ENCODE measurements at regions not wholly inside any gene's neighbourhood (a gene's known extent, or its start where the extent isn't known, plus 50 kb on each side); places are given as distances from the start of the nearest gene placed in this dataset.

- TF ChIP-seq, protein P1, sequence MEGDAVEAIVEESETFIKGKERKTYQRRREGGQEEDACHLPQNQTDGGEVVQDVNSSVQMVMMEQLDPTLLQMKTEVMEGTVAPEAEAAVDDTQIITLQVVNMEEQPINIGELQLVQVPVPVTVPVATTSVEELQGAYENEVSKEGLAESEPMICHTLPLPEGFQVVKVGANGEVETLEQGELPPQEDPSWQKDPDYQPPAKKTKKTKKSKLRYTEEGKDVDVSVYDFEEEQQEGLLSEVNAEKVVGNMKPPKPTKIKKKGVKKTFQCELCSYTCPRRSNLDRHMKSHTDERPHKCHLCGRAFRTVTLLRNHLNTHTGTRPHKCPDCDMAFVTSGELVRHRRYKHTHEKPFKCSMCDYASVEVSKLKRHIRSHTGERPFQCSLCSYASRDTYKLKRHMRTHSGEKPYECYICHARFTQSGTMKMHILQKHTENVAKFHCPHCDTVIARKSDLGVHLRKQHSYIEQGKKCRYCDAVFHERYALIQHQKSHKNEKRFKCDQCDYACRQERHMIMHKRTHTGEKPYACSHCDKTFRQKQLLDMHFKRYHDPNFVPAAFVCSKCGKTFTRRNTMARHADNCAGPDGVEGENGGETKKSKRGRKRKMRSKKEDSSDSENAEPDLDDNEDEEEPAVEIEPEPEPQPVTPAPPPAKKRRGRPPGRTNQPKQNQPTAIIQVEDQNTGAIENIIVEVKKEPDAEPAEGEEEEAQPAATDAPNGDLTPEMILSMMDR (conservative IDR thresholded peaks at IDR 0.05; ENCODE audit: low read depth, low read length), result no peak
- no peak for TF ChIP-seq EZH2 (IDR thresholded peaks at IDR 0.05; ENCODE audit: borderline replicate concordance, low read depth, low read length, poor library complexity, severe bottlenecking)
Measured at GRCh38 chr16:9338510-9338909, 247.1 kb downstream of the HAPSTR1 start.
